ENCODE measurements at regions not wholly inside any gene's neighbourhood (a gene's known extent, or its start where the extent isn't known, plus 50 kb on each side); places are given as distances from the start of the nearest gene placed in this dataset.

DNA sequence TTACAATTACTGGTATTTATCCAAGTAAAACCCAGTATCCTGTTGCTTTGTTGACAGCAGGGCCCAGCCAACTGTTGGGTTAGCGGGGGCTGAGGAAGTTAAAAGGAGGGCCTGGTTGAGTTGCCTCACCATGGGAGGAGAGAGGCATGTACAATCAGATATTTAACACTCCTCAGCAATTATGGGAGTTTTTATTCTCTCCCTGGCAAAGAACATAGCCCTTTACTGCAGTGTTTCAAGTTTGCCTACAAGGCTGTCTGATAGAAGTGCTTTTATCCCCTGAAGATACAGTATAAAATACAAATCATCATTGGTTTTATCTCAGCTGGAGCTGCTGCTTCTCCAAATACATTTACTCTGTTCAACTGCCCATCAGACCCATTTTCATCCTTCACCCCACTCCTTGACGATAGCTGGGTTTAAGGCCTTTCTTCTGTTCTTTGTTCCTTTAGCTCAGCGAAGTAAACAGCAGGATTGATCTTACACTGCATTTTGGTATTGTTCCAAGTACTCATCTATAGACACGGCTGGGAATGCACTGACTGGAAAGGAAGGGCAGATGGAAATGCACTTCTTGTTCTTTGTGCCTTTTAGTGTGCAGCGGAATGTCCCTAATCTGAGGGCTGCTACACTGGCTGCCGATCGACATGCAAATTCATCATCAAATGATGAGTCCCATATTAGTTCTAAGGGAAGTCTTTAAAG is 402.5 kb upstream of the SPRED2 start:
- TF ChIP-seq CTCF (IDR thresholded peaks at IDR 0.05; ENCODE audit: low read length) = no peak
- TF ChIP-seq EZH2 (optimal IDR thresholded peaks at IDR 0.05; ENCODE audit: low read depth, low read length) = no peak
